ENCODE measurements at regions not wholly inside any gene's neighbourhood (a gene's known extent, or its start where the extent isn't known, plus 50 kb on each side); places are given as distances from the start of the nearest gene placed in this dataset.
"Not testable (repeated sequence)": the region's sequence is repeated elsewhere in the genome, so short reads cannot be mapped to it uniquely, and the experiment has no call there.

DNA sequence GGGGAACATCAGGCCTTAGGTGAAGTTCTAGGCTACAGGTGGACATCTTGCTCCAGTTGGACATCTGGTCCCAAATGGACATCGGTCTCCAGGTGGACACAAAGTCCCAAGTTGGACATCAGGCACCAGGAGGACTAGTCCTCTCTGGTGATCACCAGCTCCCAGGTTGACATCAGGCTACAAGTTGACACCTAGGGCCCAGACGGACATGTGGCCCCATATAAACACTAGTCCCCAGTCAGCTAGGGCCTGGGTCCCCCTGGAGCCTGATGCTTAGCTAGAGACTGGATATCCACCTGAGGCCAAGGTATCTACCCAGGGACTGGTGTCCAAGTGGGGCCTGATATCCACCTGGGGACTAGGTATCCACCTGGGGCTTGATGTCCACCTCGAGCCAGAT is 75.8 kb upstream of the ZNF337 start:
- not testable (repeated sequence) for DNase-seq

DNA sequence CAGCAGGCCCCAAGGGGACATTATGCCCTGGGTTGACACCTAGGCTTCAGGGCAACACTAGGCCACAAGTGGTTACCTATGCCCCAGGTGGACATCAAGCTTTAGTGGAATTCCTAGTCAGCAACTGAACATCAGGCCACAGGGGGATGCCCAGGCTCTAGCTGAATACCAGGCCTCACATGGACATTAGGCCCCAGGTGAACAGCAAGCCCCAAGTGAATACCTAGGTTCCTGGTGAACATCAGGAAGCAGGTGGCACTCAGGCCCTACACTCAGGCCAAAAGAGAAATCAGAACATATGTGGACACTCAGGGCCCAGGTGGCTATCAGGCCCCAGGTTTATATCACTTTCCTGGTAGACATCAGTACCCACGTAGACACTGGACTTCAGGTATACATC is 75.2 kb upstream of the ZNF337 start:
- DNase-seq: not testable (repeated sequence)

DNA sequence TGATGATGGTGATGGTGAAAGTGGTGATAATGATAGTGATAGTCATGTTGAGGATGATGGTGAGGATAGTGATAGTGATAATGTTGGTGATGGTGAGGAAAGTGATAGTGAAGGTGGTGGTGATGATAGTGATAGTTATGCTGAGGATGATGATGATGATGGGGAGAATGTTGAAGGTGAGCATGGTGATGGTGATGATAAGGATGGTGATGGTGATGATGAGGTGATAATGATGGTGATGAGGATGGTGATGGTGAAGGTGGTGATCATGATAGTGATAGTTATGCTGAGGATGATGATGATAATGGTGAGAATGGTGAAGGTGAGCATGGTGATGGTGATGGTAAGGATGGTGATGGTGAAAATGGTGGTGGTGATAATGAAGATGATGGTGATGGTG is 64.9 kb upstream of the ZNF337 start:
- DNase-seq: no peak

DNA sequence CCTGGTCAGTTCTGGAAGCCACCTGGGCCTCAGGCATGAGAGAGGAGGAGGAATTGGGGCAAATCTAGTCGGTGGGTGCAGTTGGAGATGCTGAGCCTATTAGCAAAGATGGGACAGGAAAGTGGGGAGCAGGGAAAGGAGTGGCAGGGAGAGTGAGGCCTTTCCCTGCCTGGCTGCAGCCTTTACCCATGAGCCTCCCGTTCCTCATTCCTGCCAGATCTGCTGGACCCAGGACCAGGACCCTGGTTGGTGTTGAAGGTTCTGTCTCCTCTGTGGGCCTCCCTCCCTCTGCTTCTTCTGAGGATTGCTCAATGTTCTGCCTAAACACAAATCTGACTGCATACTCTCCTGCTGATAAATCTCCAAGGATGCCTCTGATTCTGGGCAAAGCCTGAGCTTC is 64.4 kb upstream of the ZNF337 start:
- DNase-seq: not testable (repeated sequence)

DNA sequence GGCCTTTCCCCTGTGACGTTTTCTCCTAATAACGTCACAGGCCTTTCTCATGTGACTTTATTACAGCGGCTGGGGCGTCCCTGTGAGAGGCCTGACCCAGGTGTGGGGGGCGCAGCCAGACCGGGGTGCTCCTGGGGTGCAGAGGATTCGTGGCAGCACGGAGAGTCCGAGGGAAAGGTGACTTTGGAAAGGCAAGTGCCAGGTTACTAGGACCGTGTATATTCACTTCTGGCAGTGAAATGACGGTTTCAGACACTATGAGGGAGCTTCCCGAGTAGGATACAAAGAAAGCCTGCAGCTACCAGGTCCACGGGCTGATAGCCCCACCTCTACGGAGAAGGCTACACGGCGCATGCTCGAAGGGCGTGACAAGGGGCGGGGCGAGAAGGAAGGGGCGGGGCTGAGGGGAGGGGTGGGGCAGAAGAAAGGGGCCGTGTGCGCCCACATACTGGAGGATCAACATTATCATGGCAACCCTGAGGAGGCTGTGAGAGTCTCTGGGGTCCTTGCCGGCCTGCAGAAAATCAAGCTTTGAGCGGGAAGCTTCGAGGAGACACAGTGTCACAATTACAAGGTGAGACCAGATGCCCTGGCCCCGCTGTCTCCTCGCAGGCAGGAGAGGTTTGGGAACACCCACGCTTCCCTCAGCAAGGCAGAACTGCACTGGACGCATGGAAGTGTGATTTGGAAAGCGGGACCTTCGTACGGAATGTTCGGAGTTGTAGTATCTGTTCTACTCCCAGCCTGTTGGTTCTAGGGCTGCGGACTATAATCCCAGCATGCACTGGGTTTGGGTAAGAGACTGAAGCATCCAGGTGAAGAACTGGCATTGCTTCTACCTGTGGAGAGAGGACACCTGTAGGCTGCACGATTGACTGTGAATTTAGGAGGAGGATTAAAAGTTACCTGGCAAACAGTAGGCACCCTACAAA is 54.4 kb upstream of the ZNF337 start:
- DNase-seq: peak; percentile 64

DNA sequence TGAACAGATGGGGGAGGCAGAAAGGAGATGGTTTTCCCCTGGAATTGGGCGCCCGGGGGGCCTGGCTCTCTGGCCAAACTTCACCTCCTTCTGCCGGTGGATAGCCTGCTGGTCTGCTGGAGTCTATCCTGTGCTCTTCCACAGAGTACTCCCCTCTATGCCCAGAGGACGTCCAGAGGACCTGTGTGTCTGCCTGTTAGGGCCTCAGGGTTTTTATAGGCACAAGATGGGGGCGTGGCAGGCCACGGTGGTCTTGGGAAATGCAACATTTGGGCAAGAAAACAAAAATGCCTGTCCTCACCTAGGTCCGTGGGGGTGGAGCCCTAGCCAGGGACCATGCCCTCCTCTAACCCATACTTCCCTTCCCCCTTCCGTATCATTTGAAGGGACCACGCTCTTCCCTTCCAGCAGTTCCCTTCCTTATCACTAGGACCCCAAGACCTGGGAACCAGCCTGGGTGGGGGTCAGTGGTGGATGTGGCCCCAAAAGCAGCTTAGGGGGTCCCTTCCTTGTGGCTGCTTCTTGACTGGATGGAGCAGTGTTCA is 53.6 kb upstream of the ZNF337 start:
- DNase-seq: no peak

DNA sequence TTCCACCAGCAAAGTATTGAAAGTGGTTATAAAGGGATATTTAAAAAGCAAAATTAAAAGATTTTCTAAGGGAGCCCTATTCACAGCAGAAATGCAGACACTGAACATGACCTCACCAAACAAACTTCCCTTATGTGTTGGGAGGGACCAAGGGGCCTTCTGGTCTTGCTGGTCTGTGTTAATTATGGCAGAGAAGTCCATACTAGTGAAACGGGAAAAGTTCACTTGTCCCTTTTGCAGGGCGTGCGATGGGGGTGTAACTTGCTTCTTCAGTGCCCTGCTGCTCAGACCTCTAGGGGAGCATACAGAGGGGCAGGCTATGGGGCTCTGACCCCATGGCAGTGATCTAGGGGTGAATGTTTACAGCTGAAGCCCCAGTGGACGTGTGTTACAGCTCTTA is 53.0 kb upstream of the ZNF337 start:
- DNase-seq: no peak

Measured in right hindlimb (tissue), 1 donor.